ENCODE measurements at regions not wholly inside any gene's neighbourhood (a gene's known extent, or its start where the extent isn't known, plus 50 kb on each side); places are given as distances from the start of the nearest gene placed in this dataset.

DNA sequence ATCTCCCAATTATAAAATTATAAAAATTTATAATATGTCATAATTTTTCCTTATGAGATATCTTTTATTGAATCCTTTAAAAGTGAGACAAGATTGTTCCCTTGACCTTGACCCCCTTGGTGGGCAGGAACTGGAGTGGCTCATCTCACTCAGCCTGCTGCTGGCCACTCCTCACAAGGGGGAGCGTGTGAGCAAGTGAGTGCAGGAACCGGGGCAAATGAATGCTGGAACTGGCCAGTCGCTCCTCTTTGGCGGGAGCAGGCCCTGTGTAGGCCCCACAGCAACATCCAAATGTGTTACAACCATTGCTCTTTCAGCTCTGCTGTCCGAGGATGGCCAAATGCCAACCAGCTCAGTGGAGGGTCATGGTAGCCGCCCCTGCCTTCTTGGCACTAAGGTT is 178.8 kb downstream of the ETNK1 start:
- Mint-ChIP-seq H3K27me3 (peaks cover 3% of the 10 kb centered on the region), H3K4me1 (peaks cover 10% of the 10 kb centered on the region), H3K9me3 (no peaks in the 10 kb centered on the region), H3K4me3 (no peak overlapping the region), H3K36me3 (ENCODE audit: low read depth) (no peaks in the 10 kb centered on the region), H3K27ac (no peak overlapping the region)
- CTCF ChIA-PET, result no interaction called here
- intact Hi-C loops (cut with micrococcal nuclease), result no loop called here
- ATAC-seq (ENCODE audit: low read depth), result no peak
- no peak for DNase-seq
- TF ChIP-seq, protein P1, sequence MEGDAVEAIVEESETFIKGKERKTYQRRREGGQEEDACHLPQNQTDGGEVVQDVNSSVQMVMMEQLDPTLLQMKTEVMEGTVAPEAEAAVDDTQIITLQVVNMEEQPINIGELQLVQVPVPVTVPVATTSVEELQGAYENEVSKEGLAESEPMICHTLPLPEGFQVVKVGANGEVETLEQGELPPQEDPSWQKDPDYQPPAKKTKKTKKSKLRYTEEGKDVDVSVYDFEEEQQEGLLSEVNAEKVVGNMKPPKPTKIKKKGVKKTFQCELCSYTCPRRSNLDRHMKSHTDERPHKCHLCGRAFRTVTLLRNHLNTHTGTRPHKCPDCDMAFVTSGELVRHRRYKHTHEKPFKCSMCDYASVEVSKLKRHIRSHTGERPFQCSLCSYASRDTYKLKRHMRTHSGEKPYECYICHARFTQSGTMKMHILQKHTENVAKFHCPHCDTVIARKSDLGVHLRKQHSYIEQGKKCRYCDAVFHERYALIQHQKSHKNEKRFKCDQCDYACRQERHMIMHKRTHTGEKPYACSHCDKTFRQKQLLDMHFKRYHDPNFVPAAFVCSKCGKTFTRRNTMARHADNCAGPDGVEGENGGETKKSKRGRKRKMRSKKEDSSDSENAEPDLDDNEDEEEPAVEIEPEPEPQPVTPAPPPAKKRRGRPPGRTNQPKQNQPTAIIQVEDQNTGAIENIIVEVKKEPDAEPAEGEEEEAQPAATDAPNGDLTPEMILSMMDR (IDR thresholded peaks at IDR 0.05), result no peak
- POLR2A ChIA-PET, result no interaction called here

DNA sequence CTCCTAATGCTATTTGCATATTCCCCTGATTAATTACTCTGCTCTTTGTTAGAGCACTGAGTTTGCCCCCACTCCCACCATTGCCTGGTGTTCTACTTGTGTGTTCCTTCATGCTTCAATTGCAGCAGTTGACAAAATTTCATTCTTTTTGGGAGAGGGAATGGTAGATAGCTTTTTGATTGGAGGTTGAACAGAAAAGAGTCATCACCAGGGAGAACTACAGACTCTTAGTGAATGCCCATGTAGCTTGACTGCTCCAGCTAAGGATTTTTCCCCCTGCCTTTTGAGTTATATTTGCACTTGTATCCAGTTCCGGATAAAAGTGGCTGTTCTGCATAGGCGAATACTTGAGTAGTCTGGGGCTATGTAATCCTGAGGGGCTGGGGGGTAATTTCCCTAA is 183.9 kb downstream of the ETNK1 start:
- no peak overlapping the region for H3K27ac Mint-ChIP-seq
- H3K27me3 Mint-ChIP-seq, result peaks cover 3% of the 10 kb centered on the region
- TF ChIP-seq, protein P1 (IDR thresholded peaks at IDR 0.05), result no peak
- intact Hi-C loops (cut with micrococcal nuclease), result no loop called here
- no peaks in the 10 kb centered on the region for H3K36me3 Mint-ChIP-seq (ENCODE audit: low read depth)
- H3K4me3 Mint-ChIP-seq, result no peak overlapping the region
- ChIA-PET CTCF (no interaction called here), POLR2A (no interaction called here)
- DNase-seq, result no peak
- no peaks in the 10 kb centered on the region for H3K4me1 Mint-ChIP-seq
- no peaks in the 10 kb centered on the region for H3K9me3 Mint-ChIP-seq
- ATAC-seq (ENCODE audit: low read depth), result no peak

DNA sequence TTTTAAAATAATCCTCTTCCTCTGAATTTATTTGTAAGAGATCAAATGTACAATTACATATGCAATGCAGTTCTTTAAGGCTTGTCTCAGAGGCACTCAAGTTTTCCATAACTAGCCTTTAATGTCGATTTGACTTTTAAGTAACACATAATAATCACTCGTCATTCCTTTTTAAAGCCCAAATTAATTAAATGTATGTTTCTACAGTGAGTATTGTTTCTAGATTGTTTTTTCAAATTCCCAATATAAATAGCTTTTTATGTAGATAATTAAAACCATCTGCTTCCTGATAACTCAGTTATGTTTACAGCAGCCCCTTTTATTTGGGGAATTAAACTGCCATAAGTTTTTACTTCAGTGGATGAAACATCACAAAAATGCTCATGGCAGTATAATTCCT is 185.1 kb downstream of the ETNK1 start:
- CTCF ChIA-PET, result no interaction called here
- POLR2A ChIA-PET, result no interaction called here
- TF ChIP-seq, protein P1 (IDR thresholded peaks at IDR 0.05), result no peak
- Mint-ChIP-seq H3K9me3 (no peaks in the 10 kb centered on the region), H3K27me3 (peaks cover 3% of the 10 kb centered on the region), H3K36me3 (ENCODE audit: low read depth) (no peaks in the 10 kb centered on the region), H3K4me1 (no peaks in the 10 kb centered on the region), H3K4me3 (no peak overlapping the region), H3K27ac (no peak overlapping the region)
- intact Hi-C loops (cut with micrococcal nuclease), result no loop called here
- ATAC-seq (ENCODE audit: low read depth) (no peak), DNase-seq (no peak)

GRCh38 chr12:22812531-22812930 is 187.6 kb downstream of the ETNK1 start:
- H3K9me3 Mint-ChIP-seq, result no peaks in the 10 kb centered on the region
- POLR2A ChIA-PET, result no interaction called here
- no peaks in the 10 kb centered on the region for H3K36me3 Mint-ChIP-seq (ENCODE audit: low read depth)
- no peak for ATAC-seq (ENCODE audit: low read depth)
- CTCF ChIA-PET, result no interaction called here
- no peaks in the 10 kb centered on the region for H3K4me1 Mint-ChIP-seq
- H3K27me3 Mint-ChIP-seq, result peaks cover 3% of the 10 kb centered on the region
- TF ChIP-seq, protein P1 (IDR thresholded peaks at IDR 0.05), result no peak
- H3K4me3 Mint-ChIP-seq, result no peak overlapping the region
- intact Hi-C loops (cut with micrococcal nuclease), result no loop called here
- no peak for DNase-seq
- H3K27ac Mint-ChIP-seq, result no peak overlapping the region

- Mint-ChIP-seq H3K27ac (no peak overlapping the region), H3K9me3 (no peaks in the 10 kb centered on the region), H3K36me3 (ENCODE audit: low read depth) (no peaks in the 10 kb centered on the region), H3K4me1 (no peaks in the 10 kb centered on the region), H3K27me3 (peaks cover 1% of the 10 kb centered on the region), H3K4me3 (no peak overlapping the region)
- POLR2A ChIA-PET, result no interaction called here
- ATAC-seq (ENCODE audit: low read depth) (no peak), DNase-seq (no peak)
- intact Hi-C loops (cut with micrococcal nuclease), result no loop called here
- CTCF ChIA-PET, result no interaction called here
- TF ChIP-seq, protein P1 (IDR thresholded peaks at IDR 0.05), result no peak
Measured at GRCh38 chr12:22821985-22822384, 197.0 kb downstream of the ETNK1 start.
